GM21423 (cell line): ENCODE measurements at regions not wholly inside any gene's neighbourhood (a gene's known extent, or its start where the extent isn't known, plus 50 kb on each side); places are given as distances from the start of the nearest gene placed in this dataset.
"Not testable (repeated sequence)": the region's sequence is repeated elsewhere in the genome, so short reads cannot be mapped to it uniquely, and the experiment has no call there.

Experiments used
- ATAC-seq: cut with Tn5 transposase; IDR thresholded peaks from one replicate; pipeline ENCODE4 v1.9.1; 2021; ENCODE audit warnings: mild to moderate bottlenecking, moderate library complexity; ENCODE audit not compliant: unreplicated experiment

- no peak for ATAC-seq
Observed at GRCh38 chr16:66121466-66121865, 245.0 kb upstream of the CDH5 start.

- no peak for ATAC-seq
Observed at GRCh38 chr16:66120656-66121055, 245.8 kb upstream of the CDH5 start.

- no peak for ATAC-seq
Observed at GRCh38 chr16:66116163-66117002, 250.1 kb upstream of the CDH5 start.

- no peak for ATAC-seq
Observed at GRCh38 chr16:66115373-66115772, 251.1 kb upstream of the CDH5 start.

DNA sequence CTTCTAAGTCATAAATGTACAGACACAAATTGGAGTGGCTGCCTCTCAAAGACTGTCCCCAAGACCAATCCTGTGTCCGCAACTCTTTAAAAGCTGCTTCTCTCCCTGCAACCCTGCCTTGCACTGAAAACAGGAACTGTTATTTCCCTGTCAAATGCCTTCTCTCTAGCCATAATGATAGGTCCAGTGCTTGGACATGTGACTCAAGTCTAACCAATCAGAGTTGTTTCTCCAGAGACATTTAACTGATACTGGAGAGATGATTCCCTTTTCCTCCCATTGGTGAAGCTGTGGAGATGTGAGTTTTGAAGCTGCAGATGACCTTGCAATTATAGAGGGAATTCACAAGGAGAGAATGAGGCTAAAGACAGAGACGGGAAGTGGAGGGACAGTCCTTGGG is 253.3 kb upstream of the CDH5 start:
- ATAC-seq, result no peak

GRCh38 chr16:66109677-66110076 is 256.8 kb upstream of the CDH5 start:
- ATAC-seq, result no peak

DNA sequence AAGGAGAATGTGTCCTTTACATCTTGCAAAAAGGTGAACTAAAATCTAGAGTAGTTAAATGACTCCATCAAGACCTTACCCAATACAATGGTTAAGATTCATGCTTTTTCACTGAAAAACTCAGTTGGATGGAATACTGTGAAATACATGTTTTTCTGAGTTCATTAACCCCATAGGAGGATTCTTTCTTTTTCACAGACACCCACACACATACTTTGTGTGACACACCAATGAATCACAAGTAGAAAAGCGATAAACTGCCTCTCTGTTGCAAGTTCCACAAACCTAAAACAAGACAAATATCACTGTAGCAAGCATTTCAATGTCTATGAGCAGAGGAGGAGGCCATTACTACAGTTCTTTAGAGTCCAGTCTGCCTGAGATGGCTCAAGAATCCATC is 258.8 kb upstream of the CDH5 start:
- ATAC-seq, result no peak

GRCh38 chr16:66103211-66103610 is 263.3 kb upstream of the CDH5 start:
- ATAC-seq, result no peak

- no peak for ATAC-seq
Observed at GRCh38 chr16:66099306-66099705, 267.2 kb upstream of the CDH5 start.

- no peak for ATAC-seq
Observed at GRCh38 chr16:66097751-66098150, 268.7 kb upstream of the CDH5 start.

GRCh38 chr16:66095676-66096075 is 270.8 kb upstream of the CDH5 start:
- ATAC-seq, result no peak

- no peak for ATAC-seq
Observed at GRCh38 chr16:66093191-66093590, 273.3 kb upstream of the CDH5 start.

- ATAC-seq, result no peak
Observed at GRCh38 chr16:66091471-66091891, 275.0 kb upstream of the CDH5 start.

- no peak for ATAC-seq
Observed at GRCh38 chr16:66088681-66089080, 277.8 kb upstream of the CDH5 start.

DNA sequence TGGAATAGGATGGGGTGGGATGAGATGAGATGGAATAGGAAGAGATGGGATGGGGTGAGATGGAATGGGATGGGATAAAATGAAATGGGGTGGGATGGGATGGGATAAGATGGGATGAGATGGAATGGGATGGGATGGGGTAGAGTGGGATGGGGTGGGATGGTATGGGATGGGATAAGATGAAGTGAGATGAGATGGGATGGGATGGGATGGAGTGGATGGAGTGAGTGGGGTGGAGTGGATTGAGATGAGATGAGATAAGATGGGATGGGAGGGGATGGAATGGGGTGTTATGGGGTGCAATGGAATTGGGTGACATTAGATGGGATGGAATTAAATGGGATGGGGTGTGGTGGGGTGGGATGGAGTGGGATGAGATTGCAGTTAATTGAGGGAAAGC is 279.2 kb upstream of the CDH5 start:
- ATAC-seq, result no peak

DNA sequence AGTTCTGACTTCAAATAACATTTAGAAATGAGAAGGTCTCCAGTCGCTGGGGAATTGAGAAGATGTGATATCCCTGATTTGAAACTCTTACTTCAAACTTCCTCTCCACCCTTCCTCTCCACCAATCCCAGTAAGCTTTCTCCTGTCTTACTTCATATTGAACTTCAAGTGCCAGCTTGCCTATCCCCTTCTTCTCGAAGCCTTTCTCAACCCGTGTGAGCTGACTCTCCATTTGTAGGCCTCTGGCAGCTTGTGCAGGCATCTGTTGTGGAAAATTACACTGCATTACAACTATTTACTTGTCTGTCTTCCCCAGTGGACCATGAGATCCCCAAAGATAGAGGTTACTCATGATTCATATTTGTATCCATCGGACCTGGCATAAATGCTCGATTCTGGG is 280.8 kb upstream of the CDH5 start:
- no peak for ATAC-seq

- not testable (repeated sequence) for ATAC-seq
Observed at GRCh38 chr16:66084731-66085130, 281.8 kb upstream of the CDH5 start.

GRCh38 chr16:66084306-66084705 is 282.2 kb upstream of the CDH5 start:
- no peak for ATAC-seq

DNA sequence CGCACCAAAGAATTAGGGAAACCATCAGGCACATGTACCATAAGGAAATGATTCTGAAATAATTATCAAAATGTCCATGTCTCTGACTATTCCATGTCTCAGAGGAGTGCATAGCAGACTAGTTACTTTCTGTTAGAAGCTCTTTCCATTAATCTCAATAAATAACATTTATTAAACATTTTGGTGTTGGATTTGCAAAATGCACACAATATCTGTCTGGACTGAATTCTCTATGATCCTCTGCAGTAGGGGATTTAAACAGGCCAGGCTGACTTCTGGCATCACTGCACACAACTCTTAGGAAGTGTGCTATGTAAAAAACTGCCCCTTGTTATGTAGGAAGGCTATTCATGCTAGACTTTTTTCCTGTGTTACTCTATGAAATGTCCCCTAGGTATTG is 283.3 kb upstream of the CDH5 start:
- no peak for ATAC-seq

GRCh38 chr16:66082424-66082823 is 284.1 kb upstream of the CDH5 start:
- ATAC-seq, result no peak

DNA sequence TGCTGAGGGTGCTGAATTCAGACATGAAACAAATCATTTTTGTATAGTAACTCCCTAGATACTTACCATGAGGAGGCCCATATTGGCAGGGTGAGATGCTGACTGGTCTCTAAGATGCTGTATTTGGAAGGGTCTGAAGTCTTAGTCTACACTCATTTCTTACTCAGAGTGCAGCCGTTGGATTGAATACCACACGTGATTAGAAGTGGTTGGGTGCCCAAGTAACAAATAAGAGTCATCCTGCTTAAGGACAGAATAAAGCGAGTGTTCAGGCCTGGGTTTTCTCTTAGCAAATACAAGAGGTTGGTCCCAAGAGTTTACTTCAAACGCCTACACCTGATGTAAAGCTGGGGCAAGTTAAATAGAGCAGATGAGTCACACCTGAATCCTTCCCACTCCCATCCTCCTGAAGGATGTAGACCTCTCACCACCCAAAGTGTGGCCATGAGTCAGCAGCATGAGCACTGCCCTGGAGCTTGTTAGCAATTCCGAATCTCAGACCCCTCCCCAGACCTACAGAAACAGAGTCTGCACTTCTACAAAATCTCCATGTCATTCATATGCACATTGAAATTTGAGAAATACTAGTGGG is 284.6 kb upstream of the CDH5 start:
- no peak for ATAC-seq

DNA sequence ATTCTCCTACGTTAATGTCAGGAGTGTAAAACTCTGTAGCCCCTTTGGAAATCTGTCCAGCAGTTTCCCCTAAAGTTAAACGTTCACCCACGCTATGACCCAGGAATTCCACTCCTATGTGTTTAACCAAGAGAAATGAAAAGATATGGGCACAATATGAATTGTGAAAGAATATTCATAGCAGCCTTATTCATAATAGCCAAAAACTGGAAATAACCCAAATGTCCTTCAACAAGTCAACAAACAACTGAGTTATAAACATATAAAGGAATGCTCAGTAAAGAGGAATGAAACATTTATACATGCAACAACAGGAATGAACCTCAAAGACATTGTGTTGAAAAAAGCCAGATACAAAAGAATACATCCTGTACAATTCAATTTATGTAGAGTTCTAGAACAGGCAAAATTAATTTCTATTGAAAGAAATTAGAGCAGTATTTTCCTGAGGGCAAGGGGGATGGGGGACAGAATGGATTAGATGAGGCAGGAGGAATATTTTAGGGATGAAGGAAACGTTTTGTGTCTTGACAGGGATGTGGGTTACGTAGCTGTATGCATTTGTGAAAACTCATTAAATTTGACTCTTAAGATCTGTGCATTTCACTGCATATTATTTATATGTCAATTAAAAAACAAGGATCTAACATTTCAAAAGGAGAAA is 286.7 kb upstream of the CDH5 start:
- no peak for ATAC-seq
